ENCODE measurements at regions not wholly inside any gene's neighbourhood (a gene's known extent, or its start where the extent isn't known, plus 50 kb on each side); places are given as distances from the start of the nearest gene placed in this dataset.

- Histone ChIP-seq H3K4me1 (replicated peaks in 1 of 2; ENCODE audit: control insufficient read depth in 2 of 2, insufficient read depth in 2 of 2, low read length in 2 of 2) (no peaks in the 10 kb centered on the region), H4K20me1 (replicated peaks; ENCODE audit: control insufficient read depth, insufficient read depth, low read length) (no peaks in the 10 kb centered on the region), H3K79me2 (ENCODE audit: control insufficient read depth, insufficient read depth, low read length) (no peaks in the 10 kb centered on the region), H3K9ac (ENCODE audit: insufficient read depth in 1 of 2, low read depth in 2 of 2, low read length in 2 of 2) (no peak overlapping the region), H3K4me3 (no peak overlapping the region), H3K9me1 (ENCODE audit: control insufficient read depth, insufficient read depth, low read length) (no peaks in the 10 kb centered on the region), H3K27ac (ENCODE audit: extremely low read depth, low read depth, low read length) (no peak overlapping the region), H3K27me3 (ENCODE audit: control insufficient read depth in 2 of 2, insufficient read depth in 2 of 2, low read length in 2 of 2) (no peaks in the 10 kb centered on the region), H3K36me3 (ENCODE audit: control insufficient read depth, insufficient read depth, low read length) (no peaks in the 10 kb centered on the region), H2AFZ (ENCODE audit: low read depth, low read length) (no peak overlapping the region), H3K4me2 (ENCODE audit: insufficient read depth, low read length) (no peak overlapping the region), H3K9me3 (replicated peaks; ENCODE audit: control insufficient read depth, insufficient read depth, low read depth, low read length) (no peaks in the 10 kb centered on the region)
- TF ChIP-seq ZNF124 (CRISPR knock-in tag; IDR thresholded peaks at IDR 0.05) (no peak), PTTG1 (tag; IDR thresholded peaks at IDR 0.05; ENCODE audit: low read depth) (no peak), PHF8 (IDR thresholded peaks at IDR 0.05; ENCODE audit: borderline replicate concordance, low read length) (no peak), RNF2 (IDR thresholded peaks at IDR 0.05) (no peak), ZNF561 (CRISPR knock-in tag; conservative IDR thresholded peaks at IDR 0.05) (no peak), TRIM24 (IDR thresholded peaks at IDR 0.05) (no peak), MTA1 (IDR thresholded peaks at IDR 0.05; ENCODE audit: borderline replicate concordance) (no peak), THRAP3 (IDR thresholded peaks at IDR 0.05; ENCODE audit: borderline replicate concordance) (no peak), HDAC8 (tag; IDR thresholded peaks at IDR 0.05) (no peak)
- TF ChIP-seq, protein P1, sequence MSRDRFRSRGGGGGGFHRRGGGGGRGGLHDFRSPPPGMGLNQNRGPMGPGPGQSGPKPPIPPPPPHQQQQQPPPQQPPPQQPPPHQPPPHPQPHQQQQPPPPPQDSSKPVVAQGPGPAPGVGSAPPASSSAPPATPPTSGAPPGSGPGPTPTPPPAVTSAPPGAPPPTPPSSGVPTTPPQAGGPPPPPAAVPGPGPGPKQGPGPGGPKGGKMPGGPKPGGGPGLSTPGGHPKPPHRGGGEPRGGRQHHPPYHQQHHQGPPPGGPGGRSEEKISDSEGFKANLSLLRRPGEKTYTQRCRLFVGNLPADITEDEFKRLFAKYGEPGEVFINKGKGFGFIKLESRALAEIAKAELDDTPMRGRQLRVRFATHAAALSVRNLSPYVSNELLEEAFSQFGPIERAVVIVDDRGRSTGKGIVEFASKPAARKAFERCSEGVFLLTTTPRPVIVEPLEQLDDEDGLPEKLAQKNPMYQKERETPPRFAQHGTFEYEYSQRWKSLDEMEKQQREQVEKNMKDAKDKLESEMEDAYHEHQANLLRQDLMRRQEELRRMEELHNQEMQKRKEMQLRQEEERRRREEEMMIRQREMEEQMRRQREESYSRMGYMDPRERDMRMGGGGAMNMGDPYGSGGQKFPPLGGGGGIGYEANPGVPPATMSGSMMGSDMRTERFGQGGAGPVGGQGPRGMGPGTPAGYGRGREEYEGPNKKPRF (IDR thresholded peaks at IDR 0.05; ENCODE audit: low read depth, low read length), result no peak
- in situ Hi-C loops (cut with MboI), result no loop called here
- ChIA-PET POLR2A (no interaction called here), CTCF (ENCODE audit: low intra/inter-chr PET ratio) (no interaction called here)
- WGBS (ENCODE audit: insufficient coverage, low coverage, missing lambda C conversion rate), result 0% methylated on average over 1 of the region's 1 CpG
- no peak for FAIRE-seq
- no TSS peak for BruUV-seq (replicated peaks)
- intact Hi-C loops (cut with micrococcal nuclease), result no loop called here
- no peak for ATAC-seq
- no peak for DNase-seq (ENCODE audit: extremely low read depth in 1 of 4, low spot score in 3 of 4)
Observed at GRCh38 chr2:83115155-83115554, 1343.9 kb downstream of the SUCLG1 start.
